Brain microvascular endothelial cell (primary cell): ENCODE measurements at regions not wholly inside any gene's neighbourhood (a gene's known extent, or its start where the extent isn't known, plus 50 kb on each side); places are given as distances from the start of the nearest gene placed in this dataset.

ENCODE experiments used
- DNase-seq: peaks from one replicate; pipeline ENCODE4 v3.0.0-alpha.2; 2020
- H3K27ac ChIP-seq: fragments of 250-450 bp; sonication (Bioruptor Pico); 2 replicates; pipeline ENCODE4 v1.5.1; 2020; ENCODE audit warnings: mild to moderate bottlenecking, moderate library complexity
- H3K27me3 ChIP-seq: fragments of 250-450 bp; sonication (Bioruptor Pico); replicated peaks from 2 replicates; pipeline ENCODE4 v1.5.1; 2020; ENCODE audit warnings: mild to moderate bottlenecking
- H3K36me3 ChIP-seq: fragments of 250-450 bp; sonication (Bioruptor Pico); replicated peaks from 2 replicates; pipeline ENCODE4 v1.5.1; 2020; ENCODE audit warnings: mild to moderate bottlenecking
- H3K4me3 ChIP-seq: 2 replicates; pipeline ENCODE4 v1.5.1; 2011; ENCODE audit warnings: low read depth, mild to moderate bottlenecking, control low read depth, low read length, moderate library complexity
- CTCF ChIP-seq: IDR thresholded peaks from 2 replicates; pipeline ENCODE4 v1.5.1; 2011; ENCODE audit warnings: low read depth, mild to moderate bottlenecking, moderate library complexity, low read length, control low read depth, inconsistent platforms; ENCODE audit errors: missing control alignments
- in situ Hi-C: cut with HindIII; loops from 2 replicates; pipeline ENCODE4 v1.10.0; 2017; ENCODE audit warnings: low sequenced_read_pairs, low pct_ligation_motif_present

DNA sequence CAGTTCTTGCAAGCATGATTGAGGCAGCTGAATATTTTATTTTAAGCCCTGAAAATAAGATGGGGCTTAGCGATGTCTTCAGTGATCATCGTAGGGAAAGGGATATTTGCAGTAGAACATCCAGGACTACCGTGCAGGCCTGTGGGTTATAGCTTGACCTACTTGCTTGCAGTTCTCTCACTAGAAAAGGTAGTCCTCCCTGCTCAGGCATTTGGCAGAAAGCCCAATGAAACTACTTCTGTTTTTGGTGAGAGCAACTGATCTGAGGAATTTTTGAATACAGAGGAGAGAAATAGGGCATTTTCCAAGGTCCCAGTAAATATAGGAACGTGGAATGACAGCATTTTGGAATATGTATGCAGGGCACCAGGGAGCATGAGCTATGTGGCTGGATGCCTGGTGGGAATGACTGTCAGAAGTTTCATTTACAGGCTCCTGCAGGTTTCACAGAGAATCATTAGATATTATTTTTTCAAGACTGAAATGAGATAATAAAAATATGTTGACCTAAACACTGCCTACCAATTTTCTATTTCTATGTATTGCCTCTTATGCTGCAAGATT, 417.9 kb upstream of the ACTBL2 start:
- Histone ChIP-seq H3K36me3 (no peaks in the 10 kb centered on the region), H3K27me3 (no peaks in the 10 kb centered on the region), H3K27ac (no peak overlapping the region), H3K4me3 (no peak overlapping the region)
- no peak for TF ChIP-seq CTCF
- in situ Hi-C loops = no loop called here
- no peak for DNase-seq

DNA sequence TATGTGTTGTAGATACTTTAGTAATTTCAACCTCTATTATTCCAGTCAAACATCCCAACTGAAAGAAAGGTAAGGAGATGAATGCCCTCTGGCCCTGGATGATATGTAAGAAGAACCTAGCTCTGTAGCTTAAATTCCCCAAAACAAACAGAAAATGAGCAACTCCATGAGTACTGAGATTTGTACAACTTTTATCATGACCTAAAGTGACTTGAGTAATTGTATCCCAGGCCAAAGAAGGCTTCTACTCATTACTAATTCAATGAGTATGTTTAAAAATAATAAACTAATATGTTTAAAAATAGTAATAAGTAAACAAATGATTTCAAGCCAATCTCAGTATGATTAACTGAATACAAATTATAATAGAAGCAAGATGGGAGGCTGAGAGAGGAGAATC, 414.0 kb upstream of the ACTBL2 start:
- in situ Hi-C loops = no loop called here
- Histone ChIP-seq H3K4me3 (no peak overlapping the region), H3K27ac (no peak overlapping the region), H3K27me3 (no peaks in the 10 kb centered on the region), H3K36me3 (no peaks in the 10 kb centered on the region)
- TF ChIP-seq CTCF = no peak
- DNase-seq = no peak

DNA sequence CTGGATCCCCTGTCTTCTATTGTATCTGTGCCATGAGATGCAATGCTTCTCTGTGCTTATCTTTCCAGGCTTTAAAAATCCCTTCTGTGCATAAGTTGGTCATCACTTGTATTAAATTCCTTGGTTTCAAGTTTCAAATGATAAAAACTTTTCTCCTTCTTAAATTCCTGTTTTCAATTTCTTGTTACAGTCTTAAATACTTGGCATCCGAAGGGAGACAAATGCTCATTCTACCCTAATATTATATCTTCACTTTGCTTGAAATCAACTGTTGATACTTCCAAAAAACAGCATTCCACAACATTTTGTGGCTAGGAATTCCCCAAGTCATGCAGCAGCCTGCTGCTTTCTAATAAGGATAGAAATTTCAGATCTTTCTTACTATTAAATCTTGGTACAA, 413.2 kb upstream of the ACTBL2 start:
- no peak for DNase-seq
- Histone ChIP-seq H3K4me3 (no peak overlapping the region), H3K27ac (no peak overlapping the region), H3K27me3 (no peaks in the 10 kb centered on the region), H3K36me3 (no peaks in the 10 kb centered on the region)
- in situ Hi-C loops = no loop called here
- TF ChIP-seq CTCF = no peak

GRCh38 chr5:57893926-57894325, 411.3 kb upstream of the ACTBL2 start:
- TF ChIP-seq CTCF = no peak
- Histone ChIP-seq H3K27ac (no peak overlapping the region), H3K27me3 (no peaks in the 10 kb centered on the region), H3K36me3 (no peaks in the 10 kb centered on the region), H3K4me3 (no peak overlapping the region)
- in situ Hi-C loops = no loop called here
- DNase-seq = no peak

DNA sequence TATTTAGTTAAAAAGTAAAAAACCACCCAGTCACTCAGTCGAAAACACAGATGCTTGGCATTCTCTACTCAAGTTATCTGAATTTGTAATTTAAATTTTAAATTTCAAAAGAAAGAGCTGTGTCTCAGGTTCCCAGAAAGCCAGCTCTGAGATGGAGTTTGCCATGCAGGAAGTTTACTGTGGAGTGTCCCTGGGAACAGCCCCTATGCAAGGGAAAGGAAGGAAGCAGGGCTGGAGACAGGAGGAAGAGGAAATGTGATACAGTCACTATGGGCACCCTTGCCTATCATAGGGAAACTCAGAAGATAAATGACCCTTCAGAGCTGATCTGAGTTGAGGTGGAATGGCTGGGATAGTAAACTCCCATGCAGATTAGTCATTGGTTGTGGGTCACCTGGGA, 408.8 kb upstream of the ACTBL2 start:
- H3K4me3 ChIP-seq = no peak overlapping the region
- DNase-seq = no peak
- in situ Hi-C loops = no loop called here
- no peak for TF ChIP-seq CTCF
- no peaks in the 10 kb centered on the region for H3K36me3 ChIP-seq
- no peak overlapping the region for H3K27ac ChIP-seq
- no peaks in the 10 kb centered on the region for H3K27me3 ChIP-seq

- H3K27me3 ChIP-seq = no peaks in the 10 kb centered on the region
- TF ChIP-seq CTCF = peak; percentile 59
- H3K27ac ChIP-seq = no peak overlapping the region
- peak; percentile 44 for DNase-seq
- in situ Hi-C loops = no loop called here
- H3K4me3 ChIP-seq = no peak overlapping the region
- H3K36me3 ChIP-seq = no peaks in the 10 kb centered on the region
These were observed 406.9 kb upstream of the ACTBL2 start for GRCh38 chr5:57889558-57889957.
